ENCODE measurements at regions not wholly inside any gene's neighbourhood (a gene's known extent, or its start where the extent isn't known, plus 50 kb on each side); places are given as distances from the start of the nearest gene placed in this dataset.

- TF ChIP-seq POLR2A (IDR thresholded peaks at IDR 0.05) (no peak), CTCF (IDR thresholded peaks at IDR 0.05) (no peak)
Measured at GRCh38 chr4:63233671-63234070, 1175.6 kb downstream of the TECRL start.

All from testis (tissue), 2 donors.